ENCODE measurements at regions not wholly inside any gene's neighbourhood (a gene's known extent, or its start where the extent isn't known, plus 50 kb on each side); places are given as distances from the start of the nearest gene placed in this dataset.

- TF ChIP-seq YY1 (IDR thresholded peaks at IDR 0.05; ENCODE audit: low read depth), result no peak
- no peak for TF ChIP-seq TCF12 (IDR thresholded peaks at IDR 0.05; ENCODE audit: low read depth)
Measured at GRCh38 chr7:125675640-125676039, 746.0 kb upstream of the POT1 start.

Measured in Ishikawa (cell line).